ENCODE measurements at regions not wholly inside any gene's neighbourhood (a gene's known extent, or its start where the extent isn't known, plus 50 kb on each side); places are given as distances from the start of the nearest gene placed in this dataset.
"Not testable (repeated sequence)": the region's sequence is repeated elsewhere in the genome, so short reads cannot be mapped to it uniquely, and the experiment has no call there.

GRCh38 chr13:65784088-65784816, 1445.9 kb downstream of the PCDH9 start:
- Histone ChIP-seq H3K4me3 (no peak overlapping the region), H3K27me3 (no peaks in the 10 kb centered on the region), H3K9me3 (no peaks in the 10 kb centered on the region), H3K4me1 (no peaks in the 10 kb centered on the region), H3K27ac (no peak overlapping the region), H3K36me3 (no peaks in the 10 kb centered on the region)
- ATAC-seq (no peak), DNase-seq (peak in 1 of 6 donors; percentile 39), FAIRE-seq (no peak)
- intact Hi-C loops (cut with DNase I): no loop called here
- TF ChIP-seq, protein P1, sequence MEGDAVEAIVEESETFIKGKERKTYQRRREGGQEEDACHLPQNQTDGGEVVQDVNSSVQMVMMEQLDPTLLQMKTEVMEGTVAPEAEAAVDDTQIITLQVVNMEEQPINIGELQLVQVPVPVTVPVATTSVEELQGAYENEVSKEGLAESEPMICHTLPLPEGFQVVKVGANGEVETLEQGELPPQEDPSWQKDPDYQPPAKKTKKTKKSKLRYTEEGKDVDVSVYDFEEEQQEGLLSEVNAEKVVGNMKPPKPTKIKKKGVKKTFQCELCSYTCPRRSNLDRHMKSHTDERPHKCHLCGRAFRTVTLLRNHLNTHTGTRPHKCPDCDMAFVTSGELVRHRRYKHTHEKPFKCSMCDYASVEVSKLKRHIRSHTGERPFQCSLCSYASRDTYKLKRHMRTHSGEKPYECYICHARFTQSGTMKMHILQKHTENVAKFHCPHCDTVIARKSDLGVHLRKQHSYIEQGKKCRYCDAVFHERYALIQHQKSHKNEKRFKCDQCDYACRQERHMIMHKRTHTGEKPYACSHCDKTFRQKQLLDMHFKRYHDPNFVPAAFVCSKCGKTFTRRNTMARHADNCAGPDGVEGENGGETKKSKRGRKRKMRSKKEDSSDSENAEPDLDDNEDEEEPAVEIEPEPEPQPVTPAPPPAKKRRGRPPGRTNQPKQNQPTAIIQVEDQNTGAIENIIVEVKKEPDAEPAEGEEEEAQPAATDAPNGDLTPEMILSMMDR (IDR thresholded peaks at IDR 0.05): no peak
- WGBS, 2 donors: 61 to 73% methylated on average over 12 of the region's 12 CpGs

- no peak for ATAC-seq
Observed at GRCh38 chr13:65783383-65783782, 1446.8 kb downstream of the PCDH9 start.

GRCh38 chr13:65771704-65772313, 1458.3 kb downstream of the PCDH9 start:
- FAIRE-seq; intact Hi-C loops (cut with DNase I); H3K27me3 ChIP-seq; ATAC-seq; H3K9me3 ChIP-seq; DNase-seq; H3K27ac ChIP-seq; H3K4me1 ChIP-seq; H3K36me3 ChIP-seq; H3K4me3 ChIP-seq: not testable (repeated sequence)
- 59 to 75% methylated on average over 6 of the region's 6 CpGs for WGBS, 2 donors

More at GRCh38 chr13:65783383-65783782, 1446.8 kb downstream of the PCDH9 start:
- TF ChIP-seq, protein P1 (IDR thresholded peaks at IDR 0.05): no peak
- WGBS, 2 donors: 63 to 70% methylated on average over 6 of the region's 6 CpGs
- Histone ChIP-seq H3K9me3 (no peaks in the 10 kb centered on the region), H3K36me3 (no peaks in the 10 kb centered on the region), H3K27me3 (no peaks in the 10 kb centered on the region), H3K4me1 (no peaks in the 10 kb centered on the region), H3K27ac (no peak overlapping the region), H3K4me3 (no peak overlapping the region)
- FAIRE-seq: no peak
- DNase-seq: peak in 1 of 6 donors; percentile 33
- intact Hi-C loops (cut with DNase I): no loop called here

DNA sequence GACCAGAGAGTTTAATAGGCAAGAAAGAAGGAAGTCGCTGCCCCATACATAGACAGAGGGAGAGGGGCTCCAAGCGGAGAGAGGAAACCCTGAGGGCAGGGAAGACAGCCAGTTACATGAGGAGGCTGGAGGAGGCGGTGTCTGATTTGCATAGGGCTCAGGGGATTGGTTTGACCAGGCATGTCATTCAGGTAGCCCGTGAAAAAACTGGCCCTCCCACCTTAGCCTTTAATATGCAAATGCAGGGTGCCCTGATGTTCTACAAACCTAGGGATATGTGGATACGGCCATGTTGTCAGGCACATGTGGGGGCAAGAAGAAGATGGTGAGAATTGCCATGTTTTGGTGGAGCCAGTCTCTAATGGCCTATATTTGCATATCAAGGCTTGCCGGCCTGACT, 1461.6 kb downstream of the PCDH9 start:
- intact Hi-C loops (cut with DNase I): no loop called here
- ATAC-seq: no peak

GRCh38 chr13:65763811-65764210, 1466.3 kb downstream of the PCDH9 start:
- intact Hi-C loops (cut with DNase I): no loop called here
- FAIRE-seq: no peak

More for the DNA sequence above, 1461.6 kb downstream of the PCDH9 start:
- H3K36me3 ChIP-seq: no peaks in the 10 kb centered on the region
- H3K4me1 ChIP-seq: no peaks in the 10 kb centered on the region
- no peak for DNase-seq
- no peak overlapping the region for H3K27ac ChIP-seq
- WGBS, 2 donors: 62 to 64% methylated on average over 6 of the region's 6 CpGs
- H3K9me3 ChIP-seq: no peaks in the 10 kb centered on the region
- no peak for FAIRE-seq
- TF ChIP-seq, protein P1 (IDR thresholded peaks at IDR 0.05): no peak
- H3K27me3 ChIP-seq: no peaks in the 10 kb centered on the region
- no peak overlapping the region for H3K4me3 ChIP-seq

More at GRCh38 chr13:65763811-65764210, 1466.3 kb downstream of the PCDH9 start:
- H3K27ac ChIP-seq: no peak overlapping the region
- no peaks in the 10 kb centered on the region for H3K4me1 ChIP-seq
- H3K4me3 ChIP-seq: no peak overlapping the region
- no peaks in the 10 kb centered on the region for H3K27me3 ChIP-seq
- DNase-seq (no peak), ATAC-seq (no peak)
- no peaks in the 10 kb centered on the region for H3K36me3 ChIP-seq
- WGBS, 2 donors: 53 to 59% methylated on average over 4 of the region's 4 CpGs
- no peaks in the 10 kb centered on the region for H3K9me3 ChIP-seq
- TF ChIP-seq, protein P1 (IDR thresholded peaks at IDR 0.05): no peak

Data from pancreas (tissue), 10 donors.